ENCODE measurements at regions not wholly inside any gene's neighbourhood (a gene's known extent, or its start where the extent isn't known, plus 50 kb on each side); places are given as distances from the start of the nearest gene placed in this dataset.

- no peak for DNase-seq
Measured at GRCh38 chr1:73953586-73953985, 244.4 kb downstream of the LRRIQ3 start.

GRCh38 chr1:73953186-73953585, 244.8 kb downstream of the LRRIQ3 start:
- no peak for DNase-seq

GRCh38 chr1:73948055-73948454, 249.9 kb downstream of the LRRIQ3 start:
- DNase-seq = no peak

DNA sequence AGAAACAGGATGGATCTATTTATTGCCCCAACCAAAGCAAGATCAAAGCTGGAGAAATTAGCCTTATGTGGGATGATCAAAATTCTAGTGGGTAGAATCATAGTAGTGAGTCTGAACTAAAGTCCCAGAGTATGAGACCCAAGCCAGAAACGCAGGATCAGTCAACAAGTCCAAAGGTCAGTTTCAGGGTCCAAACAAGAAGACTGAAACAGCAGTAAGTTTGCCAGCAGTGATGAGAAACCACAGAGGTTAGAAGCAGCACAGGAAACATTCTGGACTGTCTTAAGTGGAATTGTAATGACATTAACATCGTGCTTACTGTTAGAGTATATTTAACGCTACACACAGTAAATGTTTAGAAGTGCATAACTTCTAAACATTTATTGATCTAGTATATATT, 251.0 kb downstream of the LRRIQ3 start:
- no peak for DNase-seq

GRCh38 chr1:73943270-73943669, 254.7 kb downstream of the LRRIQ3 start:
- DNase-seq = no peak

- no peak for DNase-seq
Measured at GRCh38 chr1:73930293-73930692, 267.7 kb downstream of the LRRIQ3 start.

- DNase-seq = no peak
Measured at GRCh38 chr1:73914951-73915350, 283.0 kb downstream of the LRRIQ3 start.

DNA sequence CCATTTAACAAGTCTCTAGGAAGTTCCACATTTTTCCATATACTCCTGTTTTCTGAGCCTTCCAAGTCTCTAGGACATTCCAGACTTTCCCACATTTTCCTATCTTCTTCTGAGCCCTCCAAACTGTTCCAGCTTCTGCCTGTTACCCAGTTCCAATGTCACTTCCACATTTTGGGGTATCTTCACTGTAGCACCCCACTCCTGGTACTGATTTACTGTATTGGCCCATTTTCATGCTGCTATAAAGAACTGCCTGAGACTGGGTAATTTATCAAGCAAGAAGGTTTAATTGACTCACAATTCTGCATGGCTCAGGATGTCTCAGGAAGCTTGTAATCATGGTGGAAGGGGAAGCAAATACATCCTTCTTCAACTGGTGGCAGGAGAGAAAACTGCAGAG, 285.0 kb downstream of the LRRIQ3 start:
- DNase-seq = no peak

DNA sequence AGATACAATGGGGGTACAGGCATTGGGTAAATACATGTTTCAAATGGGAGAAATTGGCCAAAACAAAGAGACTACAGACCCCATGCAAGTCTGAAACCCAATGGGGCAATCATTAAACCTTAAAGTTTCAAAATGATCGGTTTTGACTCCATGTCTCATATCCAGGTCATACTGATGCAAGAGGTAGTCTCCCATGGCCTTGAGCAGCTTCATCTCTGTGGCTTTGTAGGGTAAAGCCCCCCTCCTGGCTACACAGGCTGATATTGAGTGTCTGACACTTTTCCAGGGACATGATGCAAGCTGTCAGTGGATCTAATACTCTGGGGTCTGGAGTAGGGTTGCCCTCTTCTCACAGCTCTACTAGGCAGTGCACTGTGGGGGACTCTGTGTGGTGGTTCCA, 286.1 kb downstream of the LRRIQ3 start:
- DNase-seq = no peak

DNA sequence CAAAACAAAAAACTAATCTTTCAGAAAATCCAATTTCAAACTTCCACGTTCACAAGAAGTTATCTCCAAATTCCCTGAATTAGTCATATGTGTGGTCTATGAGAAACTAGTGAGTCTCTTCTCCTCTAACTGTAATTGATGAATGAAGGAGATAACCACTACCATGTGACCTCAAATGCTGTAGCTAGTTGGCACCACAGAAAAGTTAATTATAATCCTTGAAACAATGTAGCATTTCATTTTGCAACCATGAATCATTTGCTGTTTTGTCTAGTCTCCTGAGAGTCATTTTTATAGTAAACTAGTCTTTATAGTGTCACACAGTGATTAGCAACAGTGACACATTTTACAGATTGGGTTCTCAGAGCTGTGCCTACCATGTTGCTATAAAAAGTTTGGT, 287.5 kb downstream of the LRRIQ3 start:
- no peak for DNase-seq

DNA sequence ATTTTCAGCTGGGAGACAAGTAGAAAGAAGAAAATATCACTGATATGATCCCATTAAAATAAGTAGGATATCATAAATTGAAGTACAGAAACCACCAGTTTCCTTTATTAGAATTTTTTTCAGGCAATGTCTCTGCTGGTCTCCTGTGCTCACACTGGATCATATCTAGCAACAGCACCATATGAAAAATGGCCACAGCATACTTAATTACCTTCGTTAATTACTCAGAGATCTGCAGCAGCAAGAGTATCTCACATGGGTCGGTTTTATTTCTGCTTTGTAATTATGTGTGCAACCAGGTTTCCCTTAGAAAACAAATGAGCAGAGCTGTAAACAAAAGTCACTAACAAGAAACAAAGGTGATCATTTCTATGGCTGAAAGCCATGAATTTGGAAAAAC, 287.9 kb downstream of the LRRIQ3 start:
- no peak for DNase-seq

DNA sequence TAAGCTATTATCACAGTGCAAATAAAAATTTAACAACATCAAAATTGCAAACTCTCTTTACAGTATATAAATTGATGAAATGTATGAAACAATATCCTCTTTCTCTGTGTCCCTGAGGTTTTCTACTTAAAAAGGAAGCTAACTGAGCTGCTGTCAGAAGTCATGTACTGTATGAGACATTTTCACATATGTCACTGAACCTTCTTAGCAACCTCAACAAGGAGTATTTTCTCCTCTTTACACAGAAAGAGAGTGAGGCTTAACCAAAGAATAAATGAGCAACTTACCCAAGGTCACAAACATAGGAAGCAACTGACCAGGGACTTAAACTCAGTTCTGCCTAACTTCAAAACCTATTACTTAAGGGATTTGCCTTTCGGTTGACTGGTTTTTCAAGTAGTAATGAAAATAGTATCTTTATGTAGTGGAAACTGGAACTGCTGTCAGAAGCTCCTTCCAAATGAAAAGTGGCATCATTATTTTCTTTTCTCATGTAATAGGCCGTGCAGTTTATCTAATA, 288.9 kb downstream of the LRRIQ3 start:
- DNase-seq = no peak

DNA sequence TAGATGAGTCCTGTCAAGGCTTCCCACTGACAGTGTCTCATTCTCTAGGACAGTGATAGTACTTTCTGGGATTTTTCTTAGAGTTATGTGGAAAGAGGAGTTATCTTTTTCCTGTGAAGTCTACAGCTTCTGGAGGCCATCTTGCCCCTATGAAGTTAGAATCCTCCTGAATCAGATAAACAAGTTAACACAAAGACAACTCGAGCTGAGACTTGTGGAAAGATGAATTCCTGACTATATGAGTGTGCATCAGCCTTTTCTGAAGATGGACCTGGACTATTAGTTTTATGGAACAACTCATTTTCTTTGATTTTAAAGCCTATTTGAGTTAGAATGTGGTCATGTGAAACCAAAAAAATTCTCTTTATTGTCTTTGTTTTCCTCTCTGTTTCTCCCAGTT, 290.9 kb downstream of the LRRIQ3 start:
- no peak for DNase-seq

DNA sequence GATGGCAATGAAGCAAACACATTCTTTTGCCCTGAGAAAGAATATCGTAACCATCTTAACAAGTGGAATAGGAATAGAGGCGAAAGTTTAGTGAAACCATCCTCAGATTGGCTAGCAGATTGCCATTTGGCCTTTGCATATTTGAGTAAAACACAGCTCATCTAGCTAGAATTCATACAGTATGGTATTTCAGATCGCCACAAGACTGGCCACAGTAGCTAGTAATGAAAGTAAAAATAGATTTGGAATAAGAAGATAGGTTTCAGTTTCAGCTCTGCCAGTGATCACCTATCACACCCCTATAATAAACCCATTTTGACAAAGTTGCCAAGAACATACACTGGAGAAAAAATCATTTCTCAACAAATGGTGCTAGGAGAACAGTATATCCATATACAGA, 294.9 kb downstream of the LRRIQ3 start:
- no peak for DNase-seq

GRCh38 chr1:73901738-73902137, 296.2 kb downstream of the LRRIQ3 start:
- no peak for DNase-seq

GRCh38 chr1:73899311-73899710, 298.7 kb downstream of the LRRIQ3 start:
- no peak for DNase-seq

GRCh38 chr1:73898540-73898939, 299.4 kb downstream of the LRRIQ3 start:
- no peak for DNase-seq

DNA sequence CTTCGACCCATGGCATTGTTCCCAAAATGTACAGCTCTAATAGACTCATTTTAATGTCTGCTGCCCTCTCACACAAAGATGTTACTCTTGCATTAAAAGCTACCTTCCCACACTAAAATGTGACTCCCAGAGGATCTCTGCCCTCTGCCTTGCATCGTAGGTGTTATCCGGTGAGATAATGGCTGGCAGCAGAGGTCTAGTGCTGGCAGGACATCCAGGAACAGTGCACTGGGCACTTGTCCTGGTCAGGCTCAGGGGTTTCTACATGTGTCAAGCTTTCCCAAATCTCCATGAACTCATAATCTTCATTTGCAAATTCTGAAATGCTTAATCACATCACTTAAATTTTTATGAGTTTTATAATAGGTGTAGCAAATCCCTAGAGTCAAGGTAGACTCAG, 310.6 kb downstream of the LRRIQ3 start:
- DNase-seq = no peak

DNA sequence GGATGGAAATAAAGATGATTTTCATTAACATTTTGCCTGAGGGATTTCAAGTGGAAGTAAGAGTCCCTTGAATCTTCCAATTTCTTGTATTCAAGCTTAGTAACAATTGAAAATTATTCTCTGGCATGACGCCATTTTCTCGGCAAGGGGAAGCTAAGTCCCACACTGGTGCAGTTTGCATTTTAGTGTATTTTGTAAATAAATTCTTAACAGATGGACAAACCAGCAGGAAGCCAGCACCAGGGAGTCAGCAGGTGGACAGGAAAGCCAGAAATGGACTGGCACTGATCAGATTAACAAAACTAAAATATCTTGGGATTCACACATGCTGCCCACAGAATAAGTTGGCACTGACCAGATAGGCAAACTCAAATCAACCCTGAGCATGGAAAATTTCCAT, 311.3 kb downstream of the LRRIQ3 start:
- no peak for DNase-seq

DNA sequence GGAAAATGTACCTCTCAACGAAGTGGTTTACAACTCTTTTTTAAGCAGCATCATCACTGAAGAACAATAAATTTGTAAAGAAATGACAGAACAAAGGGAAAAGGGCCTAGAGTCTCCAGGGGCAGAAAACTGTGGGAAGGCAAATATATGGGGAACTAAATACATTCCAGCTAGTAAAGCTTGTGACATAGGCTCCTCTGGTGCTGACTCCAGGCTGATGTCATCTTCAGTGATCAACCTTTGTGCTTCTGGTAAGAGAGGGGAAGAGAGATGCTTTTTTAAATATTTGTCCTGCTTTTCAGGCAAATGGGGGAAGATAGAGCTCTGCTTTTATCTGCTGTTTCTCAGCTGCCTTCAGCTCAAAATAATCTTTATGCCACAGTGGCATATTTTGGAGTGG, 323.2 kb downstream of the LRRIQ3 start:
- DNase-seq = no peak

DNA sequence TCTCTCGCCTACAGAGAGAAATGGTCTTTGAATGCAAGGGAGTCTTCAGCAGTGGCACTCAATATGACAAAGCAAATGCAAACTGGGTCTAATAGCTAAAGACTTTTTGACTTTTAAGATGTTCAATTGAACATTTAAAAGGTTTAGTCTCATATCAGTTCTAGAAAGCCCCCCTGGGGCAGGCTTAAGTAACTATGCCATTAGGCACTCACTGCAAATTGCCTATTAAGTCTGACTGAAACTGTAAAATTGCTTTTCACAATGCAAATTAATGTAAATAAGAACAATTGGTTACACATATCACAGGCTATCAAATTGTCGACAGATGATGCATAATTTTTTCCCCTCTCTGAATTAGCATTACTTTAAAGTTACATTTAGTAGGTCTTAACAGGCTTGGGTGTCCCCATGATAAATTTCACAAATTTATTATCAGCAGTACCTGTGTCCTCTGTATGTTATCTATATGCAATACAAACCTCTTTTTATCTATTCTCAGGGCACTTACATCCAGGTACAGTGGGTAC, 329.1 kb downstream of the LRRIQ3 start:
- DNase-seq = no peak

DNA sequence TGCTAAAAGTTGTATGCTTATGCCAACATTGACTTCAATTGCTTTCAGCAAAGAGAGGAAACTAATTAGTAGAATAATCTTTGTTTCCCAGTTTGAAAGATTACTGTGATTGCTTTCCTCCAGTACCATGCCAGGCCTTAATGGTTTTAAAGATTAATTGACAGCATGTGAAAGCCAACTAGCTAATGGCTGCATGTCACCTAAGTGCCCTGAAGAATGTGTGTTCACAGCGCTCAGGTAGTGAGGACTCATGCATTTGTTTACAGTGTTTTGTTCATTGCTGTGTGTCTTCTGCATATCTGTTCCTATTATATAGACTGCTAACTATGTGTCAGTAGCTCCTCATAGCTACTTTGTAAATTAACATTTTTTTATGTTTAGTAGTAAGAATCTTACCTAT, 335.6 kb downstream of the LRRIQ3 start:
- DNase-seq = no peak

- DNase-seq = no peak
Measured at GRCh38 chr1:73860421-73860950, 337.5 kb downstream of the LRRIQ3 start.

- DNase-seq = no peak
Measured at GRCh38 chr1:73859227-73859626, 338.7 kb downstream of the LRRIQ3 start.

DNA sequence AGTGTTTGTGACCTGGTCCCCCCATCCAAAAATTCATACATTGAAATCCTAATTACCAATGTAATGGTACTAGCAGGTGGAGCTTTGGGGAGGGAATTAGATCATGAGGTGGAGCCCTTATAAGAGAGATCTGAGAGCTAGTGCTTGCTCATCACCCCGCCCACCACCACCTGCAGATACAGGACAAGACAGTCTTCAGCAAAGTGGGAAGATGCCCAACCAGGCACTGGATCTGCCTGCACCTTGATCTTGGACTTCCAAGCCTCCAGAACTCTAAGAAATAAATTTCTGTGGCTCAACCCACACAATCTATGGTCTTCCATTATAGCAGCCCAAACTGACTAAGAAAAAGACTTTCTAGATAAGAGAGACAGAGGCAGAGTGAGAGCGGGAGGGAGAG, 343.4 kb downstream of the LRRIQ3 start:
- no peak for DNase-seq

Measured in left hindlimb (tissue), 1 donor.